HEK293T (cell line): ENCODE measurements at regions not wholly inside any gene's neighbourhood (a gene's known extent, or its start where the extent isn't known, plus 50 kb on each side); places are given as distances from the start of the nearest gene placed in this dataset.

ENCODE experiments used
- CTCF ChIA-PET: fragments of 350-600 bp; formaldehyde crosslinking; extraction: SDS; loops from one replicate; lab custom pipeline; 2021; ENCODE audit warnings: antibody characterized with exemption, inconsistent platforms; lab: Yijun Ruan, JAX
- POLR2A ChIA-PET: fragments of 350-600 bp; formaldehyde crosslinking; extraction: SDS; loops from one replicate; lab custom pipeline; 2020; ENCODE audit warnings: antibody characterized with exemption, inconsistent platforms; lab: Yijun Ruan, JAX
- DNase-seq: peaks from one replicate; pipeline ENCODE4 v3.0.0; 2012; ENCODE audit warnings: mixed read lengths; ENCODE audit errors: extremely low spot score
- ARNT ChIP-seq: fragments of 450-650 bp; IDR thresholded peaks from 2 replicates; pipeline ENCODE4 v1.6.1; 2017; ENCODE audit warnings: mild to moderate bottlenecking
- BHLHE40 ChIP-seq: fragments of 450-650 bp; IDR thresholded peaks from 2 replicates; pipeline ENCODE4 v1.6.1; 2016; ENCODE audit warnings: mild to moderate bottlenecking, moderate library complexity, borderline replicate concordance
- CTBP1 ChIP-seq: fragments of 450-650 bp; IDR thresholded peaks from 2 replicates; pipeline ENCODE4 v1.6.1; 2016; ENCODE audit warnings: borderline replicate concordance
- ELF4 ChIP-seq: fragments of 450-650 bp; IDR thresholded peaks from 2 replicates; pipeline ENCODE4 v1.6.1; 2017; ENCODE audit warnings: antibody characterized with exemption
- FOXA1 ChIP-seq: fragments of 450-650 bp; IDR thresholded peaks from 2 replicates; pipeline ENCODE4 v1.6.1; 2016; ENCODE audit warnings: mild to moderate bottlenecking
- FOXK2 ChIP-seq: fragments of 450-650 bp; IDR thresholded peaks from 2 replicates; pipeline ENCODE4 v1.6.1; 2016; ENCODE audit warnings: mild to moderate bottlenecking
- FOXM1 ChIP-seq: fragments of 450-650 bp; IDR thresholded peaks from 2 replicates; pipeline ENCODE4 v1.6.1; 2017; ENCODE audit warnings: mild to moderate bottlenecking, borderline replicate concordance
- HDGF ChIP-seq: fragments of 450-650 bp; IDR thresholded peaks from 2 replicates; pipeline ENCODE4 v1.6.1; 2017; ENCODE audit warnings: antibody characterized with exemption, borderline replicate concordance
- L3MBTL2 ChIP-seq: fragments of 450-650 bp; conservative IDR thresholded peaks from 2 replicates; pipeline ENCODE4 v1.6.1; 2016; ENCODE audit warnings: mild to moderate bottlenecking
- LEF1 ChIP-seq: fragments of 450-650 bp; IDR thresholded peaks from 2 replicates; pipeline ENCODE4 v1.6.1; 2017; ENCODE audit warnings: mild to moderate bottlenecking, borderline replicate concordance
- NFRKB ChIP-seq: fragments of 450-650 bp; IDR thresholded peaks from 2 replicates; pipeline ENCODE4 v1.6.1; 2016; ENCODE audit warnings: mild to moderate bottlenecking, moderate library complexity
- SP1 ChIP-seq: fragments of 450-650 bp; IDR thresholded peaks from 2 replicates; pipeline ENCODE4 v1.6.1; 2017
- SUZ12 ChIP-seq: fragments of 450-650 bp; IDR thresholded peaks from 2 replicates; pipeline ENCODE4 v1.6.1; 2016; ENCODE audit warnings: mild to moderate bottlenecking
- TARDBP ChIP-seq: fragments of 450-650 bp; IDR thresholded peaks from 2 replicates; pipeline ENCODE4 v1.6.1; 2016
- ZNF384 ChIP-seq: fragments of 450-650 bp; IDR thresholded peaks from 2 replicates; pipeline ENCODE4 v1.6.1; 2016
- TF ChIP-seq, protein P1 (sequence below): fragments of 450-650 bp; IDR thresholded peaks from 2 replicates; pipeline ENCODE4 v1.6.1; 2016

DNA sequence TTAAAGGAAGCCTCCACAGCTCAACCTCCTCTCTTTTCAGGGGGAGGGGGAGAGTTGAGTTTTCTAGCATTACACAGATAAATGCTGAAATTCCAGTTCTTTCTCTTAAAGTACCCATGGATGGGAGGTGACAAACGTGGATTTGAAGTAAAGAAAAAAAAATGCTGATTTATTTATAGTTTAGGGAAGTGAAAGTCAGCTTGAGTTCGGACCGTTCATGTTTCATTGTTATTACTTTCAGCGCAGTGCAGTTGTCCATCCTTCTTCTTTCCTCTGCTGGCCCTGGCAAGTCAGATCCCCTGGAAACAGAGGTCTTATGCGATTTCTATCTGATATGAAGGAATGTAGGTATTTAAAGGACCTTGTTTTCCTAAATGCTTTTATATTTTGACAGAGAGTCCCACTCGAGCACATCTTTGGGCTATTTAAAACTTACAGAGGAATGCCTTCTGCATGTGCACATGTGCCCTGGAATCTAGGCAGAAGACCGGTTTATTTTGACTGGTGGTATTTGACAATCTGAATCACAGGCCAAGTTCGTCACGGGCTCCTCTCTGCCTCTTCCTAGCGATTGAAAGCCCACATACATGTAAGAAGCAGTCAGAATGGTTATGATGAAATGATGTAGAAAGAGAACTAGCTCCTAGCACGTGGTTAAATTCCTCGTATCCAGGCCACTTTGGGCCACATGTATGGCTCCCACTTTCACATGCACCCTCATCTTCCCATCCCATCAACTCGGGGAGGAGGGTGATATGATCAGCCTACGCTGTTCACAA lies 385.2 kb upstream of the KLF4 start:
- DNase-seq, result no peak
- TF ChIP-seq NFRKB, result no peak
- TF ChIP-seq, protein P1, sequence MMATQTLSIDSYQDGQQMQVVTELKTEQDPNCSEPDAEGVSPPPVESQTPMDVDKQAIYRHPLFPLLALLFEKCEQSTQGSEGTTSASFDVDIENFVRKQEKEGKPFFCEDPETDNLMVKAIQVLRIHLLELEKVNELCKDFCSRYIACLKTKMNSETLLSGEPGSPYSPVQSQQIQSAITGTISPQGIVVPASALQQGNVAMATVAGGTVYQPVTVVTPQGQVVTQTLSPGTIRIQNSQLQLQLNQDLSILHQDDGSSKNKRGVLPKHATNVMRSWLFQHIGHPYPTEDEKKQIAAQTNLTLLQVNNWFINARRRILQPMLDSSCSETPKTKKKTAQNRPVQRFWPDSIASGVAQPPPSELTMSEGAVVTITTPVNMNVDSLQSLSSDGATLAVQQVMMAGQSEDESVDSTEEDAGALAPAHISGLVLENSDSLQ, result no peak
- TF ChIP-seq SP1, result no peak
- no peak for TF ChIP-seq BHLHE40
- no peak for TF ChIP-seq ELF4
- ChIA-PET CTCF (interaction anchor here (0.7 kb wide), 1 partner anchor 527 kb away, joined by 3 read pairs; no protein-coding TSS in a partner anchor), POLR2A (no interaction called here)

DNA sequence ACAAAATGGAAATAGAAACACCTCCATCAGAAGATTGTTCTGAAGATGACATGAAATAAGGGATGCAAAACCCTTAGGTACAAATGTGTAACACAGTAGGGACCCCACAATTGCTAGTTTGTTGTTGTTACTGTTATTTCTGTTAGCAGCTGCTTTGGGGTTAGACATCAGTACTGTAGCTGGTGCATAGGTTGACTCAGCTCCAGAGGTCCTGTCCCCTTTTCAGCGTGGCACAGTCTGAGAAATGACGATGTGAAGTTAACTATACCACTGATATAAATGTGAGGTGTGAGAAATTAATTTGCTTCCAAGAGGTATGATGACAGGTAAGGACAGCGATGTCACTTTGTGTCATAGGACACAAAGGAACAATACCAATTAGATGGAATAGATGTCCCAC lies 384.6 kb upstream of the KLF4 start:
- no peak for DNase-seq
- CTCF ChIA-PET, result no interaction called here
- POLR2A ChIA-PET, result no interaction called here
- TF ChIP-seq CTBP1 (no peak), ARNT (no peak), BHLHE40 (no peak), L3MBTL2 (no peak), LEF1 (no peak), SP1 (no peak), FOXK2 (no peak)
- TF ChIP-seq, protein P1, result no peak

DNA sequence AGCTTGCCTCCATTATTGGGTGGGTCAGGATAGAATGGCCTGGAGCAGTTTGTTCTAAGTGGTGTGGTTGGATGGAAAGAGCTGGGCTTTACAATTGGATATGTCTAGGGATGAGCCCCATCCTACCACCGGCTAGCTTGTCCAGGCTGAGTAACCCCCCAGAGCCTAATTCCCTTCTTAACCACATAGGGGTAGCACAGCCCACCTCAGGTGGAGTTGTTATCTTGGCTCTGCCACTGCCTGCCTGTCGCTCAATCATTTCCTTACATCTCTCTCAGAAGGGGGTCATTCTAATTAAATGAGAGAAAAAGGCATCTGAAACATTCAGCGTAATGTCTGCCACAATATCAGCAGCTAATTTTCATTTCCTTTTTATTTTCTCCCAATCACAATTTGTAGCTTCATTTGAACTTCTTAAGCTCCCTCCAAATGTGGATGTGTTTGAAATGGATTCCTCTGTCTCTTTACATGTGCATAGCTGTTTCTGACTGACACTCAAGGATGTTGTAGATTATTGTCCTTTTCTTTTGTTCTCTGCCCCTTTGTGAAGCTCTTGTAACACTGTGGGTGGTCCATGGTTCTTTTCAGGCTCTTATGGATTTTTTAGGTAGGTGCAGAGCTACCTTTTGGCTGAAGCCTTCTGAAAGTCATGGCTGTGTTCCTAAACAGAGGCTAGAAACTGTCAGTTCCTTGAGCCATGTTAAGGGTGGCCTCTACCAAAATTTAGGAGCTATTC lies 383.1 kb upstream of the KLF4 start:
- no peak for TF ChIP-seq BHLHE40
- TF ChIP-seq FOXK2, result no peak
- no peak for TF ChIP-seq SP1
- no peak for TF ChIP-seq TARDBP
- no peak for TF ChIP-seq NFRKB
- no peak for TF ChIP-seq HDGF
- no peak for TF ChIP-seq CTBP1
- TF ChIP-seq LEF1, result no peak
- no peak for TF ChIP-seq L3MBTL2
- TF ChIP-seq FOXA1, result no peak
- no peak for TF ChIP-seq ZNF384
- TF ChIP-seq ELF4, result no peak
- TF ChIP-seq, protein P1, result no peak
- no peak for TF ChIP-seq SUZ12
- TF ChIP-seq FOXM1, result no peak
- DNase-seq, result no peak
- CTCF ChIA-PET, result no interaction called here
- POLR2A ChIA-PET, result no interaction called here

DNA sequence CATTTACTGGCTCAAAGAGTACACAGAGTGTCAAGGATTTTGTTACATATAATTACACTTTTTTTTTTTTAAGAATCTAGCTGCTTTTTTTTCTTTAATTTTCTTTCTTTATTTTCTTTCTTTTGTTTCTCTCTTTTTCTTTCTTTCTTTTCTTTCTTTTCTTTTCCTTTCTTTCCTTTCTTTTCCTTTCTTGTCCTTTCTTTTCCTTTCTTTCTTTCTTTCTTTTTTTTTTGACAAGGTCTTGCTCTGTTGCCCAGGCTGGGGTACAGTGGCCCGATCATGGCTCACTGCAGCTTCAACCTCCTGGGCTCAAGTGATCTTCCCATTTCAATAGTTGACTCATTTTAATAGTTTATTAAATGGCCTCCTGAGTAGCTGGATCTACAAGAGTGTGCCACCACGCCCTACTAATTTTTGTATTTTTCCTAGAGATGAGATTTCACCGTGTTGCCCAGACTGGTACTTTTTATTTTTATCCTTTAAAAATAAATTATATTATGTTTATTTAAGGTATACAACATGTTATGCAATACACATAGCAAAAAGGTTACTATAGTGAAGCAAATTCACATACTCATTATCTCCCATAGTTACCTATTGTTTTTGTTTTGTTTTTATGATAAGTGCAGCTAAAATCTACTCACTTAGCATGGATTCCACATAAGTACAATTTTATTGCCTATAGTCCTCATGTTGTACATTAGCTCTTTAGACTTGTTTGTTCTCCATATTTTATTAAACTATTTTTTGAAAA lies 381.5 kb upstream of the KLF4 start:
- no peak for DNase-seq
- no peak for TF ChIP-seq SUZ12
- TF ChIP-seq TARDBP, result no peak
- TF ChIP-seq FOXM1, result no peak
- TF ChIP-seq ZNF384, result no peak
- no peak for TF ChIP-seq CTBP1
- no peak for TF ChIP-seq FOXK2
- TF ChIP-seq BHLHE40, result no peak
- ChIA-PET CTCF (no interaction called here), POLR2A (no interaction called here)

DNA sequence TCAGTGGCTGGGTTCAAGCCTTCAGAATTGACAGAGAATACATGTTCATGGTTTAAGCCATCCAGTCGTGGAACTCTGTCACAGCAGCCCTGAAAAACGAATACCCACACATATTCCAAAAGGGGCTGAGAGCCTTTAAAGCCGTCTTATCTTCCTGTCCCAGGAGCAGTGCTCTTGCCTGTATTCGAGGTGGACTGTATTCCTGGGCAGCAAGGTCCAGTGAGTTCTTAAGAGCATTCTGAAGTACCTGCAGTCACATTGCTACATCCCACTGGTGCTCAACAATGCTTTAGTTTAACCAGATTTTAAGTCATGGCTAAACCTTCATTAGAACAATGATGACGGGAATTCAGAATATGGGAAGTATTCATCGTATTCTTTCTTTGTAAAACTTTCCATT lies 380.7 kb upstream of the KLF4 start:
- POLR2A ChIA-PET, result no interaction called here
- no peak for DNase-seq
- CTCF ChIA-PET, result no interaction called here
- TF ChIP-seq FOXA1 (no peak), ARNT (no peak), HDGF (no peak), TARDBP (no peak), CTBP1 (no peak), SUZ12 (no peak)

DNA sequence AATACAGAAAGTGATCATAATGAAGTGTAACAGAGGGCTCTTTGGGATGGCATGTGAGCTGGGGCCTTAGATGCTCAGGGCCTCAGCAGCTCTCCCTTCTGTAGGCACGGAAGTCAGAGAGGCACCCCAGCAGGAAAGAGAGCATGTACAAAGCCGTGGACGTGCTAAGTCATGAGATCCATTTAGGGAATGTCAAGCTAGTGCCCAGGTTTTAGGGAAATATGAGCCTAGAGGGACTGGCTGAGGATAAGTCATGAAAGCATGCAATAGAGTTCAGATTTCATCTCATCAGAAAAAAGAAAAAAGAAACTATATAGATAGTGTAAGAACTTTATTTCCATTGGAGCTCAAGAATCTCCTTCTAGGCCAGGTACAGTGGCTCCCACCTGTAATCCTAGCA lies 379.5 kb upstream of the KLF4 start:
- no peak for DNase-seq
- POLR2A ChIA-PET, result no interaction called here
- CTCF ChIA-PET, result no interaction called here
- no peak for TF ChIP-seq SUZ12
- no peak for TF ChIP-seq CTBP1
- TF ChIP-seq, protein P1, result no peak
- TF ChIP-seq HDGF, result no peak
- TF ChIP-seq TARDBP, result no peak
- TF ChIP-seq ELF4, result no peak
- TF ChIP-seq LEF1, result no peak
- no peak for TF ChIP-seq ARNT
- TF ChIP-seq FOXA1, result no peak
- TF ChIP-seq ZNF384, result no peak
- no peak for TF ChIP-seq NFRKB
- no peak for TF ChIP-seq SP1
- no peak for TF ChIP-seq FOXM1
- no peak for TF ChIP-seq BHLHE40
- no peak for TF ChIP-seq FOXK2
